ENCODE measurements at regions not wholly inside any gene's neighbourhood (a gene's known extent, or its start where the extent isn't known, plus 50 kb on each side); places are given as distances from the start of the nearest gene placed in this dataset.

DNA sequence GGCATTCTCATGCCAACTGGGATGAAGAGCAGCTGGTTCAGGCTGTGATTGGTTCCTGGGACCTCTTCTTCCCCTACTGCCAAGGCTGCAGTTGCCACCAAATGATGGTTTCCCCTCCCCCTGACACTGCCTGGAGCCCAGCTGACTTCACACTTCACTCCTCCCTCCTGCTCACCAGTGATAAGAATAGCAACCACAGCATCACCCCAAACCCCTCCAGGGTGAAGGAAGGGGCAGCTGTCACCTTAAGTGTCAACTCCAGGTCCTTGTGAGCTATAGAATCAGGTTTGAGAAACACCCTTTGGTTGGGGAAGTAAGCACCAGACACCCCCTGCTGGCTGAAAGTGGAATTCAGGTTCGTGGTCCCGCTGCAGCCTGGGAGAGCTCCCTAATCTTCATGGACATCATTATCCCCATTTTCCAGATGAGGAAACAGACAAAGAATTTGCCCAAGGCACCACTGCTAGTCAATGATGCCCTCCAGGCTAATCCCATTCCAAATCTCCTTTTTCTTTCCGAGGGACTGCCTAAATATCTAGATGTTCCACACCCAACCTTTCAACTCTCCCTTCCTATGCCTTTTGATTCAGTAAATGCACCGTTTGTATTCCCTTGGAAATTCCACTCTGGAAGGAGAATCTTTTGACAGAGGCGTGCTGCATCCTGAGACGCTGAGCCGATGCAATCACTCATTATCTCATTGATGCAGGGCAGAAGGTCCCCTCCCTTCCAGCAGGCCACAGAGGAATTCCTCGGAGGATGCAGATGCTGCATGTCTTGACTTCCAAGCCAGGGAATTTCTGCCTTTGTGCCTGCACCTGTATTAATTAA, 50.6 kb upstream of the UQCRFS1 start:
- DNase-seq: peak; percentile 24

DNA sequence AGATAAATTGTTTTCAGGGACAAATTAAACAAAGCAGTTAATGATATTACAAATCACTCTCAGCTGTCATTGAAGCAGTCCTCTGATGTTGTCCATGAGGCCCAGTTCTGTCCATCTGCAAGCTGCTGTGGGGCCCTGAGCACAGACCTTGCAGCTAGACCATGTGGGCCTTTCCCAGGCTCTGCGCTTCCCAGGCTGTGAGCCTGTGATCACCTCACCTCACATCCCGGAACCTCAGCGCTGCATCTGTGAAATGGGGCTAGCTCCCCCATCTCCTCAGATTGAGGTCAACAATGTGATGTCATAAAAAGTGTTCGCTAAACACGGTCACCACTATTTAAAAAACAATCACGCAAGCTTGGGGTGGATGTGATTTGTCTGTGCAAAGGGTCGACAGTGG, 51.9 kb upstream of the UQCRFS1 start:
- no peak for DNase-seq

- no peak for DNase-seq
Measured at GRCh38 chr19:29265436-29265835, 52.5 kb upstream of the UQCRFS1 start.

DNA sequence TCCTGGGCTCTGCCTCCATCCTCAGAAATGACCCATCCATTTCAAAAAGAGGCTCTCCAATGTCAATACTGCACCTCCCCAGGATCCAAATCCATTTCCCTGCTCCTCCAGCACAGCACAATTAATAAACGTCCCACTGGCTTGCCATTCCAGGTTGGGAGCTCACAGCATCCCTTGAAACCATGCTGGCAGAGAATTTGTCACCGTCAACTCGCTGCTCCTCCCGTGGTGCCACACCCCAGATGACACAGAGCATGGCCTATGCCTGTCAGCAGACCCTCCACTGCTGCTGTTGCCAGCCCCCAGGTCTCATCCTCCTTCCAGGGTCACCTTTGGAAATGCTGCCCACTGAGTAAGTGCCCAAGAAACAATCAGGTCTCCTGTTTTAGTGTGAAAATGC, 53.0 kb upstream of the UQCRFS1 start:
- no peak for DNase-seq

- no peak for DNase-seq
Measured at GRCh38 chr19:29266603-29267002, 53.7 kb upstream of the UQCRFS1 start.

- DNase-seq: no peak
Measured at GRCh38 chr19:29267701-29268100, 54.8 kb upstream of the UQCRFS1 start.

- no peak for DNase-seq
Measured at GRCh38 chr19:29268103-29268502, 55.2 kb upstream of the UQCRFS1 start.

GRCh38 chr19:29268721-29269393, 55.9 kb upstream of the UQCRFS1 start:
- DNase-seq: no peak

- no peak for DNase-seq
Measured at GRCh38 chr19:29269641-29270040, 56.7 kb upstream of the UQCRFS1 start.

GRCh38 chr19:29271341-29271740, 58.4 kb upstream of the UQCRFS1 start:
- DNase-seq: no peak

DNA sequence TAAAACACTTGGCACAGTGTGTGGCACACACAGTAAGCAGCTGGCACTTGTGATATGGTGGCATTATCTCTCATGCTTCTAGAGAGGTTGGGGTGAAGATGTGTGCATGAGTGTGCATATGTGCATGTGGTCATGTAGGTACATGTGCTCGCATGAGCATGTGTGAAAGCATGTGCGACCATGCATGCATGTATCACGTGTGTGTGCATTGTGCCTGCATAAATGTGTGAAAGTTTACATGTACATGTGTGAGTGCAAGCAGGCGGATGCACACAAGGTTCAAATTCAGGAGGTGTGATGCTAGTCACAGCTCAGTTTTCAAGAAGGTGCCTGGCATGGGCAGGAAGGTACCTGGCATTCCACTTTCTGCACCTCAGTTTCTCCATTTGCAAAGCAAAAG, 59.0 kb upstream of the UQCRFS1 start:
- no peak for DNase-seq

GRCh38 chr19:29273000-29273640, 60.2 kb upstream of the UQCRFS1 start:
- no peak for DNase-seq

DNA sequence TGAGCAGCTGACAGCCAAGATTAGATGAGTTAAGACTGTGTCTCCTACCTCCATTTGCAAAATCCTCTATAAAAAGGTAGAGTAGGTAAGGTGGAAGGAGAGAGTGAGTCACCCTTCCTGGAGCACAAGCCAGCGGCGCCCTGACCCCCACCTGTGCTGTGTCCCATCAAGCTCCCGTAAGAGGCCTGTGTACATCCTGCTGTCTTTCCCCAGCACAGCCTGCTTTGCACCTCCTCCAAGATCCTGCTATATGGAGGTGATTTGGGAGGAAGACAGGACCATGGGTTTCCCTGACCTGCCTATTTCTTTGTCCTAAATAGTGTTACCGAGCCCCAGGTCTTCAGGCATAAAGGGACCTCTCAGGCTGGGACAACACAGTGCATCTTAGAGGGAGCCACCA, 62.3 kb upstream of the UQCRFS1 start:
- no peak for DNase-seq

DNA sequence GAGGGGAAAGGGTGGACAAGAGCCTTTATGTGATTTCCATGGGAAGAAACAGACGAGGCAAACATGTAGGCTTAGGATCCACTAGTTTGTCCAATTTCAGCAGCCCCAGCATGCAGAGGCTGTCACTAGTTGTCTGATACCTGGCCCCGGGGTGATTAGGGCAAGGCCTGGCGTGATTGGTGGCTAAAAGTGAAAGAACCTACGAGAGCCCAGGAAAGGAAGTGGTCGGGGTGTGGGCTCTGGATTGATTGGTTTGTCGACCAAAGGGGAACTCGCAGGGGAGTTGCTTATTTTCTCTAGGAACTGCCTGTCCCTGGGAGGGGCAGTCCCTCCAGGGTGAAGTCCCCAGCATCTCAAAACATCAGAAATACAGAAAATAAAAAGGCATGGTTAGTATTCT, 64.2 kb upstream of the UQCRFS1 start:
- DNase-seq: no peak

GRCh38 chr19:29278716-29279115, 65.8 kb upstream of the UQCRFS1 start:
- DNase-seq: no peak

GRCh38 chr19:29283366-29283765, 70.4 kb upstream of the UQCRFS1 start:
- DNase-seq: no peak

- no peak for DNase-seq
Measured at GRCh38 chr19:29285187-29285687, 72.3 kb upstream of the UQCRFS1 start.

- no peak for DNase-seq
Measured at GRCh38 chr19:29285878-29286277, 72.9 kb upstream of the UQCRFS1 start.

- DNase-seq: no peak
Measured at GRCh38 chr19:29287061-29287460, 74.1 kb upstream of the UQCRFS1 start.

GRCh38 chr19:29288256-29288655, 75.3 kb upstream of the UQCRFS1 start:
- DNase-seq: no peak

GRCh38 chr19:29289020-29289419, 76.1 kb upstream of the UQCRFS1 start:
- no peak for DNase-seq

DNA sequence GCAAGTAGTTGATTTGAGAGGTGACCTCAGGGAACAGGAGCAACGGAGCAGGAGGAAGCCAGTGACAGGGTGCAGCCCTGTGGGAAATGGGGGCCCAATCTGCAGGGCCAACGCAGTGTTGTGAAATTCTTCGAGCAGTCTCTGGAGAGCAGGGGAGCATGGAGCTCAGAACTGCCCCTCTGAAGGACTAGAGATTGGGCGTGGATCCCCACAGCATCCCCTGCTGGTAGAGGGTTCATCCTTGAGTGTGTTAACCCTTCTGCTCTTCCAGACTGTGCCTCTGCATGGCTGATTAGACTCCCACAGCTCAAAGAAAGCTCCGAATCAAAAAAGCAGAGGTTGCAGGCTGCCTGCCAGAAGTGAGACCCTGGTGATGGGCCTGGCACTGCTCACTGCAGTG, 77.9 kb upstream of the UQCRFS1 start:
- DNase-seq: no peak

- no peak for DNase-seq
Measured at GRCh38 chr19:29292153-29292552, 79.2 kb upstream of the UQCRFS1 start.
